Sigmoid colon (tissue), 6 donors: ENCODE measurements at regions not wholly inside any gene's neighbourhood (a gene's known extent, or its start where the extent isn't known, plus 50 kb on each side); places are given as distances from the start of the nearest gene placed in this dataset.
A peak's percentile ranks its signal among the peaks of the same experiment; 100 is the strongest.
"Not testable (repeated sequence)": the region's sequence is repeated elsewhere in the genome, so short reads cannot be mapped to it uniquely, and the experiment has no call there.

ENCODE experiments used
- DNase-seq: peaks from one replicate; pipeline ENCODE4 v3.0.0-alpha.2; 2019
- H3K27ac ChIP-seq, 4 donors: fragments of 200-600 bp; sonication (generic); one replicate each; pipeline ENCODE4 v1.5.1; 2016 to 2019; ENCODE audit warnings: mild to moderate bottlenecking in 1 of 4
- H3K27me3 ChIP-seq, 3 donors: fragments of 200-600 bp; sonication (generic); one replicate each; pipeline ENCODE4 v1.5.1; 2019; ENCODE audit warnings: mild to moderate bottlenecking in 1 of 3
- H3K36me3 ChIP-seq, 4 donors: fragments of 200-600 bp; sonication (generic); one replicate each; pipeline ENCODE4 v1.5.1; 2016 to 2019
- H3K4me1 ChIP-seq, 4 donors: fragments of 200-600 bp; sonication (generic); one replicate each; pipeline ENCODE4 v1.5.1; 2017 to 2019
- H3K4me3 ChIP-seq, 4 donors: fragments of 200-600 bp; sonication (generic); one replicate each; pipeline ENCODE4 v1.5.1; 2017 to 2019; ENCODE audit warnings: mild to moderate bottlenecking in 2 of 4, moderate library complexity in 1 of 4
- H3K9me3 ChIP-seq, 4 donors: fragments of 200-600 bp in 3 of 4; sonication (generic) in 3 of 4; one replicate each; pipeline versions ENCODE4 v1.5.1 to v1.6.1; 2013 to 2019
- CTCF ChIP-seq, 4 experiments: fragments of 450-650 bp in 3 of 4; fragments of 200-600 bp in 1 of 4; IDR thresholded peaks; one replicate each; pipeline ENCODE4 v1.5.1; 2016 to 2019; ENCODE audit warnings: antibody characterized with exemption in 4 of 4, mild to moderate bottlenecking in 3 of 4, moderate library complexity in 2 of 4
- EP300 ChIP-seq, 4 donors: sonication (generic); formaldehyde crosslinking; IDR thresholded peaks; one replicate each; pipeline ENCODE4 v1.6.1; 2017; ENCODE audit warnings: antibody characterized with exemption in 4 of 4
- POLR2A ChIP-seq, 2 donors: fragments of 450-650 bp; IDR thresholded peaks; one replicate each; pipeline ENCODE4 v1.6.1; 2016; ENCODE audit warnings: antibody characterized with exemption in 2 of 2, mild to moderate bottlenecking in 2 of 2, moderate library complexity in 2 of 2
- POLR2AphosphoS5 ChIP-seq, 4 donors: sonication (generic); formaldehyde crosslinking; IDR thresholded peaks; one replicate each; pipeline ENCODE4 v1.6.1; 2017; ENCODE audit warnings: antibody characterized with exemption in 4 of 4
- WGBS, 2 donors: extraction: QIAGEN DNeasy Blood & Tissue Kit; methylation state at CpG; one replicate each; pipeline ENCODE4 v1.1.7; 2013; 5-methylcytosine and 5-hydroxymethylcytosine counted together
- intact Hi-C: fragments of 100-400 bp; cut with DNase I; formaldehyde crosslinking; loops from one replicate; pipeline ENCODE4 v1.15.1; 2023
- donor health status: healthy with polysubstance abuse.
- donor health status: healthy.

- DNase-seq: no peak
- intact Hi-C loops: no loop called here
- WGBS, 2 donors: 85 to 96% methylated on average over 4 of the region's 4 CpGs
- no peaks in the 10 kb centered on the region for H3K27me3 ChIP-seq
- H3K9me3 ChIP-seq: no peaks in the 10 kb centered on the region
- no peak for TF ChIP-seq CTCF (IDR thresholded peaks at IDR 0.05)
- no peak for TF ChIP-seq EP300 (IDR thresholded peaks at IDR 0.05)
- TF ChIP-seq POLR2A (IDR thresholded peaks at IDR 0.05): no peak
- no peak for TF ChIP-seq POLR2AphosphoS5 (IDR thresholded peaks at IDR 0.05)
- no peak overlapping the region for H3K27ac ChIP-seq
- no peaks in the 10 kb centered on the region for H3K36me3 ChIP-seq
- peaks cover 0 to 20% (median 14%) of the 10 kb centered on the region in 4 donors for H3K4me1 ChIP-seq
- no peak overlapping the region for H3K4me3 ChIP-seq
These were observed 79.6 kb upstream of the RBPJ start for GRCh38 chr4:26241179-26241578.

- Histone ChIP-seq H3K36me3 (no peaks in the 10 kb centered on the region), H3K4me3 (no peak overlapping the region), H3K4me1 (peaks cover 0 to 20% (median 14%) of the 10 kb centered on the region in 4 donors), H3K27ac (no peak overlapping the region), H3K27me3 (no peaks in the 10 kb centered on the region), H3K9me3 (no peaks in the 10 kb centered on the region)
- TF ChIP-seq POLR2A (IDR thresholded peaks at IDR 0.05) (no peak), POLR2AphosphoS5 (IDR thresholded peaks at IDR 0.05) (no peak), CTCF (IDR thresholded peaks at IDR 0.05) (no peak), EP300 (IDR thresholded peaks at IDR 0.05) (no peak)
- intact Hi-C loops: no loop called here
- DNase-seq: no peak
These were observed 78.4 kb upstream of the RBPJ start for GRCh38 chr4:26242451-26242850.

- H3K36me3 ChIP-seq, H3K27ac ChIP-seq, H3K27me3 ChIP-seq, intact Hi-C loops, H3K9me3 ChIP-seq, H3K4me3 ChIP-seq, DNase-seq: not testable (repeated sequence)
- 0 to 29% methylated on average over 1 of the region's 1 CpG for WGBS, 2 donors
- H3K4me1 ChIP-seq: peaks cover 0 to 14% (median 11%) of the 10 kb centered on the region in 4 donors
These were observed 76.7 kb upstream of the RBPJ start for GRCh38 chr4:26244138-26244537.

- Histone ChIP-seq H3K27me3 (no peaks in the 10 kb centered on the region), H3K27ac (peak overlapping the region in 2 of 4 donors; percentile 3 to 15)
These were observed 72.2 kb upstream of the RBPJ start for GRCh38 chr4:26248647-26249046.

GRCh38 chr4:26252349-26253025 is 68.3 kb upstream of the RBPJ start:
- intact Hi-C loops: no loop called here
- Histone ChIP-seq H3K4me1 (peaks cover 0 to 18% (median 10%) of the 10 kb centered on the region in 4 donors), H3K27ac (no peak overlapping the region), H3K27me3 (no peaks in the 10 kb centered on the region), H3K4me3 (no peak overlapping the region), H3K36me3 (no peaks in the 10 kb centered on the region), H3K9me3 (no peaks in the 10 kb centered on the region)
- 49 to 77% methylated on average over 8 of the region's 8 CpGs for WGBS, 2 donors
- no peak for TF ChIP-seq POLR2AphosphoS5 (IDR thresholded peaks at IDR 0.05)
- no peak for TF ChIP-seq CTCF (IDR thresholded peaks at IDR 0.05)
- TF ChIP-seq EP300 (IDR thresholded peaks at IDR 0.05): no peak
- no peak for TF ChIP-seq POLR2A (IDR thresholded peaks at IDR 0.05)
- no peak for DNase-seq

More at GRCh38 chr4:26248647-26249046, 72.2 kb upstream of the RBPJ start:
- peaks cover 0 to 12% (median 10%) of the 10 kb centered on the region in 4 donors for H3K4me1 ChIP-seq
- DNase-seq: peak; percentile 81
- no peak for TF ChIP-seq CTCF (IDR thresholded peaks at IDR 0.05)
- peak in 1 of 4 donors; percentile 19 for TF ChIP-seq POLR2AphosphoS5 (IDR thresholded peaks at IDR 0.05)
- no peak for TF ChIP-seq POLR2A (IDR thresholded peaks at IDR 0.05)
- no peak for TF ChIP-seq EP300 (IDR thresholded peaks at IDR 0.05)
- intact Hi-C loops: no loop called here
- no peaks in the 10 kb centered on the region for H3K9me3 ChIP-seq
- H3K4me3 ChIP-seq: no peak overlapping the region
- no peaks in the 10 kb centered on the region for H3K36me3 ChIP-seq
